Trophoblast cell (in vitro differentiated cells and primary cell): ENCODE measurements at regions not wholly inside any gene's neighbourhood (a gene's known extent, or its start where the extent isn't known, plus 50 kb on each side); places are given as distances from the start of the nearest gene placed in this dataset.

Experiments
- DNase-seq, 2 donors: peaks; one replicate each; pipeline ENCODE4 v3.0.0-alpha.2; 2016
- H2AFZ ChIP-seq: 2 replicates; pipeline ENCODE4 v1.6.1; 2013; ENCODE audit warnings: low read length, moderate library complexity, mild to moderate bottlenecking; ENCODE audit not compliant: insufficient read depth, poor library complexity
- H2AK5ac ChIP-seq: 2 replicates; pipeline ENCODE4 v1.6.1; 2013; ENCODE audit warnings: mild to moderate bottlenecking, low read length
- H2BK120ac ChIP-seq: 2 replicates; pipeline ENCODE4 v1.6.1; 2013; ENCODE audit warnings: low read length, mild to moderate bottlenecking, moderate library complexity; ENCODE audit not compliant: insufficient read depth, poor library complexity
- H2BK12ac ChIP-seq: 2 replicates; pipeline ENCODE4 v1.6.1; 2013; ENCODE audit warnings: mild to moderate bottlenecking, low read length, moderate library complexity
- H2BK5ac ChIP-seq: 2 replicates; pipeline ENCODE4 v1.6.1; 2013; ENCODE audit warnings: low read length, low read depth, moderate library complexity, mild to moderate bottlenecking; ENCODE audit not compliant: poor library complexity
- H3K14ac ChIP-seq: 2 replicates; pipeline ENCODE4 v1.6.1; 2013; ENCODE audit warnings: mild to moderate bottlenecking, low read length
- H3K18ac ChIP-seq: 2 replicates; pipeline ENCODE4 v1.6.1; 2013; ENCODE audit warnings: mild to moderate bottlenecking, low read length
- H3K23ac ChIP-seq: 2 replicates; pipeline ENCODE4 v1.6.1; 2013; ENCODE audit warnings: low read length
- H3K27ac ChIP-seq: 2 replicates; pipeline ENCODE4 v1.5.1; 2013; ENCODE audit warnings: low read depth, mild to moderate bottlenecking, inconsistent platforms, low read length, moderate library complexity
- H3K27me3 ChIP-seq: 2 replicates; pipeline ENCODE4 v1.6.1; 2013; ENCODE audit warnings: inconsistent platforms, mild to moderate bottlenecking, low read length, moderate library complexity; ENCODE audit not compliant: insufficient read depth
- H3K36me3 ChIP-seq, 2 experiments: 1 replicate in 1 of 2; 2 replicates in 1 of 2; pipeline ENCODE4 v1.6.1; 2013; ENCODE audit warnings: low read length in 2 of 2, mild to moderate bottlenecking in 2 of 2, moderate library complexity in 1 of 2; ENCODE audit not compliant: insufficient read depth in 2 of 2, control insufficient read depth in 1 of 2
- H3K4ac ChIP-seq: 2 replicates; pipeline ENCODE4 v1.6.1; 2013; ENCODE audit warnings: low read depth, mild to moderate bottlenecking, low read length, moderate library complexity
- H3K4me1 ChIP-seq, 2 experiments: 1 replicate in 1 of 2; 2 replicates in 1 of 2; pipeline ENCODE4 v1.6.1; 2013; ENCODE audit warnings: low read length in 2 of 2, mild to moderate bottlenecking in 2 of 2, moderate library complexity in 1 of 2; ENCODE audit not compliant: insufficient read depth in 2 of 2, control insufficient read depth in 1 of 2
- H3K4me2 ChIP-seq: 2 replicates; pipeline ENCODE4 v1.6.1; 2013; ENCODE audit warnings: inconsistent platforms, mild to moderate bottlenecking, low read length, moderate library complexity
- H3K4me3 ChIP-seq: 2 replicates; pipeline ENCODE4 v1.5.1; 2013; ENCODE audit warnings: mild to moderate bottlenecking, low read depth, low read length, inconsistent platforms
- H3K79me1 ChIP-seq: one replicate; pipeline ENCODE4 v1.6.1; 2013; ENCODE audit warnings: low read length
- H3K79me2 ChIP-seq: 2 replicates; pipeline ENCODE4 v1.6.1; 2013; ENCODE audit warnings: low read length, mild to moderate bottlenecking; ENCODE audit not compliant: control insufficient read depth, insufficient read depth, poor library complexity
- H3K9ac ChIP-seq: 2 replicates; pipeline ENCODE4 v1.6.1; 2013; ENCODE audit warnings: mild to moderate bottlenecking, low read length
- H3K9me3 ChIP-seq: 2 replicates; pipeline ENCODE4 v1.6.1; 2013; ENCODE audit warnings: low read depth, mild to moderate bottlenecking, control low read depth, inconsistent platforms, low read length; ENCODE audit not compliant: insufficient read depth
- H4K12ac ChIP-seq: 2 replicates; pipeline ENCODE4 v1.6.1; 2013; ENCODE audit warnings: low read depth, mild to moderate bottlenecking, low read length, moderate library complexity
- H4K8ac ChIP-seq: 2 replicates; pipeline ENCODE4 v1.6.1; 2013; ENCODE audit warnings: low read depth, mild to moderate bottlenecking, low read length, moderate library complexity
- H4K91ac ChIP-seq: one replicate; pipeline ENCODE4 v1.6.1; 2013; ENCODE audit warnings: low read depth, mild to moderate bottlenecking, low read length, moderate library complexity
- WGBS: extraction: QIAGEN DNeasy Blood & Tissue Kit; methylation state at CpG from one replicate; pipeline ENCODE4 v1.1.7; 2013; ENCODE audit warnings: missing lambda C conversion rate; ENCODE audit not compliant: insufficient read length, insufficient coverage; ENCODE audit errors: extremely low coverage; 5-methylcytosine and 5-hydroxymethylcytosine counted together

GRCh38 chr7:13821152-13821787 is 168.2 kb downstream of the ETV1 start:
- Histone ChIP-seq H4K91ac (no peak overlapping the region), H3K4me3 (no peak overlapping the region), H3K23ac (no peak overlapping the region), H2BK5ac (no peak overlapping the region), H2AFZ (no peak overlapping the region), H4K8ac (no peak overlapping the region), H3K9me3 (no peaks in the 10 kb centered on the region), H3K27me3 (no peaks in the 10 kb centered on the region), H3K14ac (no peak overlapping the region), H3K4me2 (no peak overlapping the region), H2BK120ac (no peak overlapping the region), H4K12ac (no peak overlapping the region), H3K36me3 (no peaks in the 10 kb centered on the region), H3K27ac (no peak overlapping the region), H2BK12ac (no peak overlapping the region), H3K4ac (no peak overlapping the region), H2AK5ac (no peak overlapping the region), H3K79me2 (no peaks in the 10 kb centered on the region), H3K18ac (no peak overlapping the region), H3K79me1 (no peaks in the 10 kb centered on the region), H3K4me1 (no peaks in the 10 kb centered on the region), H3K9ac (no peak overlapping the region)
- no CpG with 5 or more reads among the region's 3 CpGs for WGBS
- DNase-seq = no peak

- H3K79me2 ChIP-seq = no peaks in the 10 kb centered on the region
- no peak overlapping the region for H4K12ac ChIP-seq
- H3K23ac ChIP-seq = no peak overlapping the region
- H2AFZ ChIP-seq = no peak overlapping the region
- no peak overlapping the region for H3K18ac ChIP-seq
- no peak overlapping the region for H2AK5ac ChIP-seq
- no peak for DNase-seq
- H4K8ac ChIP-seq = no peak overlapping the region
- H3K27me3 ChIP-seq = no peaks in the 10 kb centered on the region
- H3K79me1 ChIP-seq = no peaks in the 10 kb centered on the region
- H2BK5ac ChIP-seq = no peak overlapping the region
- no peak overlapping the region for H2BK12ac ChIP-seq
- no peaks in the 10 kb centered on the region for H3K36me3 ChIP-seq
- no peak overlapping the region for H3K4me3 ChIP-seq
- no peak overlapping the region for H3K4ac ChIP-seq
- WGBS = no CpG with 5 or more reads among the region's 3 CpGs
- no peak overlapping the region for H2BK120ac ChIP-seq
- no peaks in the 10 kb centered on the region for H3K9me3 ChIP-seq
- no peak overlapping the region for H3K4me2 ChIP-seq
- no peak overlapping the region for H4K91ac ChIP-seq
- no peak overlapping the region for H3K27ac ChIP-seq
- H3K4me1 ChIP-seq = no peaks in the 10 kb centered on the region
- no peak overlapping the region for H3K9ac ChIP-seq
- H3K14ac ChIP-seq = no peak overlapping the region
Measured at GRCh38 chr7:13822678-13823077, 166.8 kb downstream of the ETV1 start.

- Histone ChIP-seq H2AFZ (no peak overlapping the region), H2BK120ac (no peak overlapping the region), H3K79me2 (no peaks in the 10 kb centered on the region), H2BK5ac (no peak overlapping the region), H3K23ac (no peak overlapping the region), H3K14ac (no peak overlapping the region), H3K9me3 (no peaks in the 10 kb centered on the region), H4K12ac (no peak overlapping the region), H3K4me3 (no peak overlapping the region), H3K4ac (no peak overlapping the region), H2AK5ac (no peak overlapping the region), H4K8ac (no peak overlapping the region), H3K79me1 (no peaks in the 10 kb centered on the region), H4K91ac (no peak overlapping the region), H3K4me1 (no peaks in the 10 kb centered on the region), H3K18ac (no peak overlapping the region), H2BK12ac (no peak overlapping the region), H3K27me3 (no peaks in the 10 kb centered on the region), H3K4me2 (no peak overlapping the region), H3K36me3 (no peaks in the 10 kb centered on the region), H3K27ac (no peak overlapping the region), H3K9ac (no peak overlapping the region)
- no CpG with 5 or more reads among the region's 4 CpGs for WGBS
- no peak for DNase-seq
Measured at GRCh38 chr7:13826752-13827151, 162.7 kb downstream of the ETV1 start.

- no peak overlapping the region for H3K23ac ChIP-seq
- no peak overlapping the region for H4K91ac ChIP-seq
- H3K4me3 ChIP-seq = no peak overlapping the region
- no peak overlapping the region for H2BK12ac ChIP-seq
- DNase-seq = no peak
- H3K4me1 ChIP-seq = no peaks in the 10 kb centered on the region
- no peaks in the 10 kb centered on the region for H3K36me3 ChIP-seq
- no peak overlapping the region for H4K12ac ChIP-seq
- H2AFZ ChIP-seq = no peak overlapping the region
- no peak overlapping the region for H3K18ac ChIP-seq
- H3K14ac ChIP-seq = no peak overlapping the region
- WGBS = no CpG with 5 or more reads among the region's 5 CpGs
- no peak overlapping the region for H3K9ac ChIP-seq
- no peaks in the 10 kb centered on the region for H3K9me3 ChIP-seq
- H2BK5ac ChIP-seq = no peak overlapping the region
- H3K4me2 ChIP-seq = no peak overlapping the region
- H2BK120ac ChIP-seq = no peak overlapping the region
- no peaks in the 10 kb centered on the region for H3K79me2 ChIP-seq
- H3K4ac ChIP-seq = no peak overlapping the region
- H2AK5ac ChIP-seq = no peak overlapping the region
- no peaks in the 10 kb centered on the region for H3K27me3 ChIP-seq
- H3K27ac ChIP-seq = no peak overlapping the region
- H4K8ac ChIP-seq = no peak overlapping the region
- H3K79me1 ChIP-seq = no peaks in the 10 kb centered on the region
Measured at GRCh38 chr7:13827716-13828115, 161.8 kb downstream of the ETV1 start.
